KOPT-K1 (cell line): ENCODE measurements at regions not wholly inside any gene's neighbourhood (a gene's known extent, or its start where the extent isn't known, plus 50 kb on each side); places are given as distances from the start of the nearest gene placed in this dataset.

Experiments used
- H3K27ac ChIP-seq: fragments of 200-600 bp; sonication (generic); 2 replicates; pipeline ENCODE4 v1.5.1; 2016; ENCODE audit warnings: antibody characterized with exemption, mild to moderate bottlenecking, low read depth, low read length; ENCODE audit not compliant: poor library complexity, severe bottlenecking
- H3K36me3 ChIP-seq: fragments of 200-600 bp; sonication (generic); 2 replicates; pipeline ENCODE4 v1.5.1; 2017; ENCODE audit warnings: antibody characterized with exemption, mild to moderate bottlenecking, low read length, moderate library complexity; ENCODE audit not compliant: insufficient read depth
- H3K9me3 ChIP-seq: fragments of 200-600 bp; sonication (generic); 2 replicates; pipeline ENCODE4 v1.5.1; 2017; ENCODE audit warnings: antibody characterized with exemption, low read length, mild to moderate bottlenecking; ENCODE audit not compliant: insufficient read depth, poor library complexity, severe bottlenecking

DNA sequence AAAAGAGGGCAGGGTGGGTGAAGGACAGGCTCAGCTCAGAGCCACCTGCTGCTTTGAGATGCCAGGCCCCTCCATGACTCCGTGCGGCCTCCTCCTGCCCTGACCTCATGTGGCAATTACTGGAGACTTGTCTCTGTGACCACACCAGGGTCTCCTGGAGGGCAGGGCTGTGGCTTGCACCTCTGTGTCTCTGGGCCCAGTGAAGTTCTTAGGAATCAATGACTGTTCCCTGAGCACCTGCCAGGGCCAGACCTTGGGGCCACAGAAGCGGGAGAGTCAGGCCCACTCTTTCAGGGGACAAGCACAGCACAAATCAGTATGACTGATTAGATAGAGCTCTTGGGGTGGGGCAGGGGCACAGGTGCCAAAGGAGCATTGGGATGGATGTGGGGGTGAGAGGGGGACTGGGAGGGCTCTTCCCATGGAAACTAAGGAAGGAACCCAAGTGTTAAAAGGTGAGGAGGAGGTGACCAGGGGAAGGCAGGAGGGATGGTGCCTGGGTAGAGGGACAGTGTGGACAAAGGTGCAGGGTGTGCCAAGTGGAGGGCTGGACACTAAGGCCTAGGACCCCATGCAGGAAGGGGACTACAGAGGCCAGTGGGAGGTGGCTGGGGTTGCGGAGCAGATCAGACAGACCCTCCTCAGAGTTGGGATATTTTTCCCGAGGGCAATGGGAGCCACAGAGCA lies 77.3 kb upstream of the SHISAL1 start:
- Histone ChIP-seq H3K27ac (no peak overlapping the region), H3K9me3 (no peaks in the 10 kb centered on the region), H3K36me3 (no peaks in the 10 kb centered on the region)

DNA sequence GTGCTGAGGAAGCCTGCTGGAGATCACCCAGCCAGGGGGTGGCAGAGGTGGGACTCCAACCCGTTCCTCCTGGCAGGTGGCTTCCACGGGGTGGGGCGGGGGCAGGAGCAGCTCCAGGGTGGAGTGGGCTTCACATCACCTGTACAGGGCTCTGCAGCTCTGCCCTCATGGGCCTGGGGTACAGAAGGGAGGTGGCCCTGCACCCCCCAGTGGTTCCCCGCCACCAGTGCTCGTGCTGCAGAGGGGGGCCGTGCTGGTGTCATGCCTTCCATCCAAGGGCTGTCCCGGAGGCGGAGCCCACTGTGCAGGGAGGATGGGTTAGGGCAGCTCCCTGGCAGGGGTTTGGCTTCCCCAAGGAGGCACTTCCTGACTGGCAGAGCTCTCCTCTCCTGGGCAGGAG lies 76.4 kb upstream of the SHISAL1 start:
- Histone ChIP-seq H3K36me3 (no peaks in the 10 kb centered on the region), H3K9me3 (no peaks in the 10 kb centered on the region), H3K27ac (no peak overlapping the region)

DNA sequence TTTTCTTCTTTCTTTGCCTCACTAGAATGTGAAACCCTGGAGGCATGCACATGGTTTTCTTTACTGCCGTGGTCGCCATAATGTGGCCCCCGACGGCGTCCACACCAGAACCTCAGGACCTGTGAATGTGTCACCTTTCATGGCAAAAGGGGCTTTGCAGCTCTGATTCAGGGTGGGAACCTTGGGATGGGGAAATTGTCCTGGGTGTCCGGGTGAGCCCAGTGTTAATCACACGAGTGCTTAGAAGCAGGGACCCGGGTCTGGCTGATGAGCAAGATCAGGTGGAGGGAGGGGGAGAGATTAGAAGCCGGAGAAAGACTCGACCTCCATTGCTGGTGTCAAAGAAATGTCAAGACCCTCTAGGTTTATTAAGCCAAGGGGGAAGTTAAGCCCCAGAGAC lies 74.7 kb upstream of the SHISAL1 start:
- H3K27ac ChIP-seq: no peak overlapping the region
- H3K9me3 ChIP-seq: no peaks in the 10 kb centered on the region
- no peaks in the 10 kb centered on the region for H3K36me3 ChIP-seq

DNA sequence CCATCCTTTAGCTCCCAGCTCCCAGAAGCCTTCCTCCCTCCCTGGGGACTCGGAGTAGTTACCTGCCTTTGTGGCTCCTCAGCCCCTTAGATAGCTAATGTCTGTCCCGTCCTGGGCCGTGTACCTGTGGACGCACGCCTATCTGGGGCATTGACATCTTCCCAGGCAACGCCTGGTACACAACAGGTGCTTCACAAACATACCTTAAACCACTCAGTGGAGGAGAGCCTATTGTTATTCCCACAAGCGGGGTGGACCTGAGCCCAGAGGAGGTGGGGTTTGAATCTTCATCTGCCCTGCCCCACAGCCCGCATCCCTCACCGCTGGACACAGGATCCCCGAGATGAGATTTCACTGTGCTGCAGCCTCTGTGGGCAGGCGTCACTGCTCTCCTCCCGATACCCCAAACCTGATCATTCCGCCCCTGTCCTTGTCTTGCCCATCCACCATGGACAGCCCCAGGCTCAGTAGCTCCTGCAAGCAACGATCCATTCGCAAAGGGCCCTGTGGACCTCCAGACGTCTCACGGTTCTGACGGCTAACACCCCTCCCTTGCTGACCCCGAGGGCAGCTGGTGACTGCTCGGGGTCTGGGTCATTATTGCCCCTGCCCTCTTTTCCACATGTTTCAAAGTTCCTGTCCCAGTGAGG lies 73.8 kb upstream of the SHISAL1 start:
- Histone ChIP-seq H3K9me3 (no peaks in the 10 kb centered on the region), H3K27ac (no peak overlapping the region), H3K36me3 (no peaks in the 10 kb centered on the region)

DNA sequence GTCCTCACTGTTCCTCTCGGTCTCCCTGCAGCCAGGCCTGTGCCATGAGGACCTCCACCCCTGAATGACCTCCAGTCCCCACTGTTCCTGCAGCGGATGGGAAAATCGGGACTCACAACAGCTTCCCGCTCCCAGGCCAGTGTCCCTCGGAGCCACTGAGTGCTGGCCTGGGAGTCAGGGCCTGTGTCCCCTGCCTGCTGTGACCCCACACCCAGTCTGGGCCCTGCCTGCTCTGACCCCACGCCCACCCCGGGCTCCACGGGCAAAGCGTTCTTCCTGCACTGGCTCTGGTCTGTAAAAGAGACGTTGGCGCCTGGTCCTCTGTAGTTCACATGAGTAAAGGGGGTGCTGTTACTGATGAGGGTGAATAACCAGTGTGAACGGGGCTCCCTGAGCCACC lies 73.0 kb upstream of the SHISAL1 start:
- no peaks in the 10 kb centered on the region for H3K36me3 ChIP-seq
- no peaks in the 10 kb centered on the region for H3K9me3 ChIP-seq
- H3K27ac ChIP-seq: no peak overlapping the region

DNA sequence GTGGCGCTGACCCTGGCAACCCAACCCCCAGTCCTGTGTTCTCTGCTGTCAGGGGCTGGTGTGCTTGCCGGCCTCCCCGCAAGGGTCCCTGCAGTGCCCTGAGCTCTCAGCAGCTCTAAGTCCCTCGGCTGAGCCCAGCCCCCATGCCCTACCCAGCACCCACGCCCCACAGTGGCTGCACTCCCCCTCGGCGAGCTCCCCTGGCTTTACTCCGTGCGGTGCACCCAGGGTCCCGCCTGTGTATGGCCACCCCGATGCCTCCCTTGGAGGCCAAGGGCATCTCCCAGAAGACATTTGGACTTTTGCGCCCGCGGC lies 72.5 kb upstream of the SHISAL1 start:
- Histone ChIP-seq H3K36me3 (no peaks in the 10 kb centered on the region), H3K9me3 (no peaks in the 10 kb centered on the region), H3K27ac (no peak overlapping the region)

DNA sequence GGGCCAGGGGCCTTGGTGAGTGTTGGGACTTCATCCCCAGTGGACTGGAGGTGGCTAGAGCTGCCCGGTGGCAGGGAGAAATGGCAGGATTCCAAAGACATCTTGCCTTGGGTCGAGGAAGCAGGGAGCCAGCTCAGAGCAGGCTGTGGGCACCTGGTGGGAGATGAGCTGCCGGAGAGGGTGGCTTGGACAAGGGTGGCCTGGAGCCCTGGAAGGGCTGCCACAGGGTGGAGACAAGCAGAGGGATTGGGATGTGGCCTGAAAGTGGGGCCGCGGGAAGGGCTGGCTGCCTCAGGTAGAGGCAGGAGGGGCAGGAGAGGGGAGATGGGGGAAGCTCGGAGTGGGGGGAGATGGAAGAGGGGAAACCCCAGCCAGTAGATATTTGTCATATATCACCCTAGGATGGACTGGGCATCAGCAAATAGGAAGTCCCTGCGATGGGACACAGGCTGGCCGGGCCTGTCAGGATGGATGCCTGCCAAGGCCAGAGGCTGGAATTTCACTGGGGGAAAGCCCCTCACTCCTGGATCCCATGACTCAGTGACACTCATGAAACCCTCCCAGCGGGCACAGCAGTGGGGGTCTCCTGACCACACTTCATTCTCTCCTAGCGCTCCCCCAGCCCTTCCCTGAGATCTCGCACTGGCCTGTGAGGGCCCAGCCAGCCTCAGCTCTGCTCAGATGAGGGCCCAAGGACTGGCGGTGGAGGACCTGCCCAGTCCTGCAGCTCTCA lies 72.0 kb upstream of the SHISAL1 start:
- Histone ChIP-seq H3K36me3 (no peaks in the 10 kb centered on the region), H3K9me3 (no peaks in the 10 kb centered on the region), H3K27ac (no peak overlapping the region)

DNA sequence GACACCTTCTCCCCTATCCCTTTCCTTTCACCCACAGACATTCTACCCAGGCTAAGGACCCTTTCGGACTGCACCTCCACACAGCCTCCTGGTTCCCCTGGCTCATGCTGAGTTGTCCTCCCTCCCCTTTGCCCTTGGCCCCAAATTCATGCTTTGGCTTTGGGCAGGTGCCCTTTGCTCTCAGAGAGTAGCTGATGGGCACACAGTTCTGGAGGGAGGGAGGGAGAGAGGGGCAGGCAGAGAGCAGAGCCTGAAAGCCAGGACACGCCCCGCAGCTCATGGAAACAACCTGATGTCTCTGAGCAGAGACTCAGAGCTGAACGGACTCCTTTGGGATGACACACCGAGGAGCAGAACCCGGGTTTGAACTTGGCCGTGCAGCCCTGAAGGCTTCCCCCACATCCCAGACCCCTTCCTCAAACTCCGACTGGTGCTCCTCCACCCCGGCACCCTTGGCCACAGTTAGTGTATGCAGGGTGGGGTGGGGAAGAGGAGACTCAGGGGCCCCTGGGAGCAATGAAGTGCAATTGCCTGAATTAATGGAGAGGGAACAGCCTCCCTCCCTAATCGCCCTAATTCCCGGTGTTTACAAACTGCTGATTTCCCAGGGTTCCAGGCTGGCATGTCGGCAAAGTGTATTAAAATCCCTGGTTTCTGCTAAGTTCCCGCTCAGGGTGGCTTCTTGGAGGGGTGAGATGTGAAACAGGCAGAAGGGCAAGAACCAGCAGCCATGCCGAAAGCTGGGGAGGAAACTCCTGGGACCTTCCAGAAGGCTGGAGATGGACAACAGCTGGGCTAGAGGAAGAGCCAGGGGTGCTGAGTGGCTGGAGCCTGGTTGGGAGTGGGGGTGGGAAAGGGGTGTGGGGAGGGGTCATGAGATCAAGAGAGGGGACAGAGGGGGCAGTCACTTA lies 71.2 kb upstream of the SHISAL1 start:
- Histone ChIP-seq H3K27ac (no peak overlapping the region), H3K36me3 (no peaks in the 10 kb centered on the region), H3K9me3 (no peaks in the 10 kb centered on the region)

DNA sequence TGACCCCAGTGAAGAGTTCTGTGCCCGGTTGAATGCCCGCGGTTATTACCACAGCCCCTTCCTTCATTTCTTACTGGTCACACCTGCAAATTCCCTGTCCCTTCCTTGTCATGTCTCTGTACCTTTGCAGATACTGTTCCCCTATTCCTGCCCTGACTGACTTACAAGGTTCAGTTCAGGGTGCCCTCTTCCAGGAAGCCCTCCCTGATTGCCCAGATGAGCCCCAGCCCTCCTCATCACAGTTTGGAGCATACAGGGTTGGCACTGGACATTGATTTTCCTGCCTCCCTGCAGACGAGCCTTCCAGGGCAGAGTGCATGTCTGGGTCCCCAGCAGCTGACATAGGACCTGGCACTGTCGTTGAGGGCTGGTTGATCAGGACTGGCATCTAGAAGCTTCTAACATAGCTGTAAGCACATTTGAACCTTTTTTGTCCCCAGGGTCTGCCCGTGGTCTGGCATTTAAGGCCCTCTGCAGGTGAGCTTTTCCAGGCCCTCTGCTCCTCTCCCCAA lies 70.4 kb upstream of the SHISAL1 start:
- Histone ChIP-seq H3K9me3 (peaks cover 5% of the 10 kb centered on the region), H3K36me3 (no peaks in the 10 kb centered on the region), H3K27ac (no peak overlapping the region)

DNA sequence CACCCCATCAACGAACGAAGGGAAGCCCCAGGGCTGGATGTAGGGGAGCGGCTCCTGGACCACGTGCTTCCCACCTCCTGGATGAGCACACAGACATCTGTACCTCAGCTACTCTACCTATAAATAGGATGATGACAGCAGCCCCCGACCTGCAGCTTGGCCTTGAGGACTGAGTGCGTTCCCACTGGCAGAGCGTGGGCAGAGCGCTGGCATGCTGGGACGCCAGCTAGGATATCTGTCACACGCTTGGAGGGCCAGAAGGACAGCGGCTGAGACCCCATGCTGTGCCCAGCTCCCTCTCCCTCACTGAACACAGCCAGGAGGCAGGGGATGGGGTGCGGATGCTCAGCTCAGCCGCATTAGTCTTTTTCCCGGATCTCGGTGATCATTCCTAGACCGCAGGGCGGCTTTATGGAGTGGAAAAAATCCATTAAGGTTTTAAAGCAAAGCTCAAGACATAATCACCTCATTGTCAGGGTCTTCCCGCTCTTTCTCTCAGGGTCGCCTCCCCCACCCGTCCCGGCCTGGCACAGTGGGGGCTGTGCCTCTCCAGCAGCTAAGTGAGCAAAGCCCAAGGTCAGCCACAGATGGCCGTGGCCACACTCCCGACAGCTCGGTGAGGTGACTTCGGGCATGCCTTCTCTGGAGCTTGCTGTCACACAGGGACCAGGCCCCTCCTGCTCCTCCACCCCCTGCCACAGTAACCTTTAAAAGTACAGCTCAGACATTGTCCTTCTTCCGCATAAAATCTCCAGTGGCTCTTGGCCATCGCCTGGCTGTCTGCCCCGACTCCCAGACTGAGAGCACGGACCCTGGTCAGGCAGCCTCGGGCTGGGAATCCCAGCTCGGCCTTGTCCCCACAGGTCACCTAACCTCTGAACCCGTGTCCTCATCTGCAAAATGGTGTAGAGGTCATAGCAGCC lies 69.6 kb upstream of the SHISAL1 start:
- no peak overlapping the region for H3K27ac ChIP-seq
- peaks cover 5% of the 10 kb centered on the region for H3K9me3 ChIP-seq
- no peaks in the 10 kb centered on the region for H3K36me3 ChIP-seq

DNA sequence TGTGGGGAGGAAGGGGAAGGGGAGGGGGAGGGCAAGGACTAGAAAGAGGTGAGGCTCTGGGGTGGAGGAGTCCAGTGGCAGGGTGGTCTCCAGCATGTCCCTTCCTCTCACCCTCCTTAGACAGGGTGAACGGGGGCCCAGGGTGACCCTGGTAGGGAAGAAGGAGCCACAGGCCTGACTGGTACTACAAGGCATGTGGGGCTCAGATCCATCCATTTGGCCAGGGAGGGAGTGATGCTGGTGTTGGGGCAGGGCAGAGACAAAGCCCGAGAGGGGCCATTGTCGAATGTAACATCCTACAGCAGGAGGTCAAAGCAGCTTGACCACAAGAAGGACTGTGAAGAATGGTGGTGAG lies 69.0 kb upstream of the SHISAL1 start:
- Histone ChIP-seq H3K9me3 (peaks cover 5% of the 10 kb centered on the region), H3K36me3 (no peaks in the 10 kb centered on the region), H3K27ac (no peak overlapping the region)

DNA sequence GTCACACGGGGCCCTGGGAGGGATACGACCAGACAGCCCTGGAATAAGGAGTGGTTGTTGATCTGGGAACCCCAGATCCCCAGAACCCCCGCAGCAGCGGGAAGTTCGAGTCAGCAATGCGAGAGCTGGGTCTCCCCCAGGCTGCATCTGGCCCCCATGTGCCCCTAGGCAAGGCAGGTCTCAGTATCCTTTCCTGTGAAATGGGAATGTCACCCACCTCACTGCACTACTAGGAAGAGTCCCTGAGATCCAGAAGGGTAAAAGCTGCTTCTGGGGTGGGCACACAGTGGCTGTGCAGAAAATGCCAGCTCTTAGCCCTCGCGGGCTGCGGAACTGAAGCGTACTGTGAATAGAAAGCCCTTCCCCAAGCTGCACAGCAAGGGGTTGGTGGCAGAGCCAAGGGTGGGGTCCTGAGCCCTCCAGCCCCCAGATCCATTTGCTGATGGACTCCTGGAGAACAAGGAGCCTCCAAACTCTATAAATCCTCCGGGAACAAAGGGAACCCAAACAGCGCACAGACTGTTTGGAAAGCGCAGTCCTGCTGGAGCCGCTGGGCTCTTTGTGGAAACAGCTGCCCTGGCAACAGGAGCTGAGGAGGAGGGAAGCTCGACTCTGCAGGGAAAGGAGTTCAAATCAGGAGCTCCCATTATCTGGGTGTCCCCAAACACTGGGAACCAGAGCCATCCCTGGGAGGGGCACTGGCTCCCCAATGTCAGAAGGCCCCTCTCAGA lies 68.2 kb upstream of the SHISAL1 start:
- no peak overlapping the region for H3K27ac ChIP-seq
- peaks cover 5% of the 10 kb centered on the region for H3K9me3 ChIP-seq
- H3K36me3 ChIP-seq: no peaks in the 10 kb centered on the region

DNA sequence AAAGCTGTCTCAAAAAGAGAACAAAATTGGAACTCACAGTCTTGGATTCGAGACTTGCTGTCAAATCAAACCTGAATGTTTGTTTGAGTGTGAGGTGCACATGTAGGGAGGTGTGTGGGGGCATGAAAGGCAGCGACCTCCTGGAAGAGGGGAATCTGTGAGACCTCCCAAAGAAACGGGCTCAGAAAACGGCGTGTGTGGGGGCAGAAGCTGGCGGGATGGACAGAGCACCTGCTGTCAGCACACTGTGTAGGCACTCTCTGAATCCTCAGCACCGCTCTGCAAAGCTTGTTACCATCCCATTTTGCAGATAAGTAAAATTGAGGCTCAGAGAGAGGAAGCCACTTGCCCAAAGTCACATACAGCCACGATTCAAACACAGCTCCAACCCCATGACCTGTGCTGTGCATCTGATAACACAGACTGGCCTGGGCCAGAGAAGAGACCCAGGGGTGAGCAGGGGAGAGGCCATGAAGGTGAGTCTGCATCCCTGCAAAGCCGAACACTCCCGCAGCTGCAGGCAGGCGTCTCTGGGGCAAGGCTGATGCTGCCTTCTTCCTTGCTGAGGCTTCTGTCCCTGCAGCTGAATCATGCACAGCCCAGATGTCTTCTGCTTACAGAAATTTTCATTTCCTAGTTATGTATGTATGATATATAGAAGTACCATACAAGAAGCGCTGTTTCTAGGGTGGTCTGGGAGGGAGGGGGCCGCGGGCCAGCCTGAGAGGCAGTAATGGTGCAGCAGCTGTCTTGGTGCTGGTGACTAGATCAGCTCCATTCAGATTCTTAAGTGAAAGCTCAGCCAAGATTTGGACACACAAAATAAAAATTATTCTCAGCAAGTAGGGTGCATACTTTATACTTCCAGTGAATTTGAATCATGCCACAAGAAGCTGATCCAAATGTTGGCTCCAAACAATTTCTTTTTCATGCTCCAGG lies 67.3 kb upstream of the SHISAL1 start:
- no peaks in the 10 kb centered on the region for H3K36me3 ChIP-seq
- H3K9me3 ChIP-seq: peaks cover 12% of the 10 kb centered on the region
- no peak overlapping the region for H3K27ac ChIP-seq
